ENCODE measurements at regions not wholly inside any gene's neighbourhood (a gene's known extent, or its start where the extent isn't known, plus 50 kb on each side); places are given as distances from the start of the nearest gene placed in this dataset.

DNA sequence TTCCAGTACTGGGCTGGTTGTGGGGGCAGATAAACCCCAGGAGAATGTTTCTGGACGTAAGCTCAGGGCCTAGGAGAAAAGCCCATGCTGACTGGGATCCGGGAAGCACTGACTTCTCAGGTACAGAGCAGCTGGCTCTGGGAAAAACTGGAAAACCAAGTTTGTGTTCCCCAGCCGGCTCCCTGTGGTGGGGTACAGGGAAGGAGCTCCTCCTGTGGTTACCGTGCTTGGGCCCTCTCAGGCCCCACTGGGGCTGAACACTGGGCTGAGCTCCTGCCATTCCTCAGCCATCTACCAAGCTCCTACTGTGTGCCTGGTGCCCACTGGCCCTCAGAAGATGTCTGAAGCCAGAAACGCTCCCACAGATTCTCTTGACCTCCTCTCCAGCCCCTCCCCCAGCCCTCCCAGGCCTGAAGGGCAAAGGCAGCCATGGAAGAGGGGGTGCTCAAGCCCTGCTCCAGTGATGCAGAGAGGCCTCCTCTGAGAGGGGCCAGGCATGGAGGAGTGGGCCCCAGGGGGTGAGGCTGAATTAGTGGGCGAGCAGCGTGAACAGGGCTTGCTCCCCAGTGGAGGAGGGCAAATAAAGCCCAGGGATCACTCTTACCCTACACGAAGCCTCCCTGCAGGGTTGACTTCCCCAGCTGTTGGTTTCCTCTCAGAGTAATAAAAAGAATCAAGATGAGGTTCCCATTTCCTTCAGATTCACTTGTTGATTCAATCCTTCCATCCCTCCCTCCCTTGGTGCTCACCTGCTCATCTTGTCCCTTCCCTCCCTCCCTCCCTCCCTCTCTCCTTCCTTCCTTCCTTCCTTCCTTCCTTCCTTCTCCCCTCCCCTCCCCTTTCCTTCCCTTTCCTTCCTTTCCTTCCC lies 100.0 kb downstream of the VEGFA start:
- TF ChIP-seq PHB2 (IDR thresholded peaks at IDR 0.05; ENCODE audit: partially characterized antibody), result no peak
- no peak for TF ChIP-seq ZBTB38 (CRISPR knock-in tag; IDR thresholded peaks at IDR 0.05)
- TF ChIP-seq GTF3A (CRISPR knock-in tag; conservative IDR thresholded peaks at IDR 0.05), result no peak
- TF ChIP-seq POLR2AphosphoS5 (IDR thresholded peaks at IDR 0.05; ENCODE audit: low read depth, low read length), result no peak
